ENCODE measurements at regions not wholly inside any gene's neighbourhood (a gene's known extent, or its start where the extent isn't known, plus 50 kb on each side); places are given as distances from the start of the nearest gene placed in this dataset.

DNA sequence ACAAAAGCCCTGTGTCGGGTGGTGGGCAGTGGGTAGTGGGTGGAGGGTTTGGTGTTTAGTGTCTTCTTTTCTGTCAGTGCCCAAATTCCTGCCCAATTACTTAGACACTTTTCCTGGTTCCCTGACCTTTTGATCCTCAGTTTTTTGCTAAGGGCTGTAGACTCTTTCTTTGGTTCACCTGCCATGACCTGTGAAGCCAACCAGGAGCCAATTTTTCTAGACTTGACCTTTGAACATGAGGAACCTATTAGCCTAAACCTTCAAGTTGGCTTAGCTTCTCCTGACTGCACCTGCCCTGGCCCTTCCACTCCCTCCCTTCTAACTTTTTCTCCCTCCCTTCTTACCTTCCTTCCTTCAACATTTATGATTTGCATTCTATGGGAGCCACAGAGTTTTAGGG lies 94.5 kb downstream of the MID1IP1 start:
- TF ChIP-seq, protein P1, sequence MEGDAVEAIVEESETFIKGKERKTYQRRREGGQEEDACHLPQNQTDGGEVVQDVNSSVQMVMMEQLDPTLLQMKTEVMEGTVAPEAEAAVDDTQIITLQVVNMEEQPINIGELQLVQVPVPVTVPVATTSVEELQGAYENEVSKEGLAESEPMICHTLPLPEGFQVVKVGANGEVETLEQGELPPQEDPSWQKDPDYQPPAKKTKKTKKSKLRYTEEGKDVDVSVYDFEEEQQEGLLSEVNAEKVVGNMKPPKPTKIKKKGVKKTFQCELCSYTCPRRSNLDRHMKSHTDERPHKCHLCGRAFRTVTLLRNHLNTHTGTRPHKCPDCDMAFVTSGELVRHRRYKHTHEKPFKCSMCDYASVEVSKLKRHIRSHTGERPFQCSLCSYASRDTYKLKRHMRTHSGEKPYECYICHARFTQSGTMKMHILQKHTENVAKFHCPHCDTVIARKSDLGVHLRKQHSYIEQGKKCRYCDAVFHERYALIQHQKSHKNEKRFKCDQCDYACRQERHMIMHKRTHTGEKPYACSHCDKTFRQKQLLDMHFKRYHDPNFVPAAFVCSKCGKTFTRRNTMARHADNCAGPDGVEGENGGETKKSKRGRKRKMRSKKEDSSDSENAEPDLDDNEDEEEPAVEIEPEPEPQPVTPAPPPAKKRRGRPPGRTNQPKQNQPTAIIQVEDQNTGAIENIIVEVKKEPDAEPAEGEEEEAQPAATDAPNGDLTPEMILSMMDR (IDR thresholded peaks at IDR 0.05) = no peak
- TF ChIP-seq POLR2A (IDR thresholded peaks at IDR 0.05) = no peak
